HEK293 (cell line): ENCODE measurements at regions not wholly inside any gene's neighbourhood (a gene's known extent, or its start where the extent isn't known, plus 50 kb on each side); places are given as distances from the start of the nearest gene placed in this dataset.

ENCODE experiments used
- CTCF ChIA-PET: fragments of 350-600 bp; formaldehyde crosslinking; extraction: SDS; loops from one replicate; lab custom pipeline; 2021; ENCODE audit warnings: antibody characterized with exemption; lab: Yijun Ruan, JAX
- POLR2A ChIA-PET: fragments of 300-600 bp; formaldehyde crosslinking; extraction: SDS; loops from one replicate; lab custom pipeline; 2020; ENCODE audit warnings: antibody characterized with exemption, inconsistent platforms; lab: Yijun Ruan, JAX
- H3K27ac ChIP-seq: fragments of 200-500 bp; sonication (Bioruptor generic); 2 replicates; pipeline ENCODE4 v1.5.1; 2014; ENCODE audit warnings: low read depth, low read length, control low read depth, inconsistent platforms; ENCODE audit errors: extremely low read depth
- H3K36me3 ChIP-seq, 2 experiments: fragments of 200-500 bp in 1 of 2; sonication (Bioruptor generic) in 1 of 2; 1 replicate in 1 of 2; 2 replicates in 1 of 2; pipeline ENCODE4 v1.5.1; 2014 to 2017; ENCODE audit warnings: inconsistent platforms in 2 of 2, low read length in 2 of 2; ENCODE audit not compliant: control insufficient read depth in 2 of 2, insufficient read depth in 1 of 2
- H3K4me1 ChIP-seq: fragments of 200-500 bp; sonication (Bioruptor generic); 2 replicates; pipeline ENCODE4 v1.5.1; 2014; ENCODE audit warnings: mild to moderate bottlenecking, low read length, inconsistent platforms; ENCODE audit not compliant: control insufficient read depth, insufficient read depth
- H3K4me3 ChIP-seq: 2 replicates; pipeline ENCODE4 v1.5.1; 2011; ENCODE audit warnings: low read depth, mild to moderate bottlenecking, control low read depth, low read length, moderate library complexity
- H3K9me3 ChIP-seq: fragments of 200-500 bp; sonication (Bioruptor generic); 2 replicates; pipeline ENCODE4 v1.5.1; 2014; ENCODE audit warnings: low read depth, low read length, inconsistent platforms; ENCODE audit not compliant: control insufficient read depth, insufficient read depth
- FEZF1 ChIP-seq: fragments of 450-650 bp; formaldehyde crosslinking; IDR thresholded peaks from 2 replicates; pipeline ENCODE4 v1.5.1; 2016; ENCODE audit warnings: missing biosample characterization, missing genetic modification characterization
- GLI2 ChIP-seq: fragments of 450-650 bp; formaldehyde crosslinking; IDR thresholded peaks from 2 replicates; pipeline ENCODE4; 2017; ENCODE audit warnings: missing biosample characterization, missing genetic modification characterization, low read depth, borderline replicate concordance
- GLIS2 ChIP-seq: fragments of 450-650 bp; formaldehyde crosslinking; IDR thresholded peaks from 2 replicates; pipeline ENCODE4 v1.5.1; 2016; ENCODE audit warnings: missing biosample characterization, missing genetic modification characterization
- OVOL3 ChIP-seq: fragments of 450-650 bp; formaldehyde crosslinking; IDR thresholded peaks from 2 replicates; pipeline ENCODE4 v1.5.1; 2016; ENCODE audit warnings: missing biosample characterization, missing genetic modification characterization
- SALL2 ChIP-seq: fragments of 450-650 bp; formaldehyde crosslinking; IDR thresholded peaks from 2 replicates; pipeline ENCODE4 v1.5.0; 2017; ENCODE audit warnings: missing biosample characterization, mild to moderate bottlenecking, missing genetic modification characterization, borderline replicate concordance
- ZBTB6 ChIP-seq: fragments of 450-650 bp; formaldehyde crosslinking; IDR thresholded peaks from 2 replicates; pipeline ENCODE4 v1.5.1; 2017; ENCODE audit warnings: missing biosample characterization, missing genetic modification characterization
- ZBTB7A ChIP-seq: fragments of 450-650 bp; formaldehyde crosslinking; IDR thresholded peaks from 2 replicates; pipeline ENCODE4 v1.5.1; 2016; ENCODE audit warnings: low read depth, missing biosample characterization, missing genetic modification characterization
- ZNF121 ChIP-seq: fragments of 450-650 bp; formaldehyde crosslinking; IDR thresholded peaks from 2 replicates; pipeline ENCODE4 v1.5.1; 2016; ENCODE audit warnings: missing biosample characterization, missing genetic modification characterization
- ZNF132 ChIP-seq: fragments of 450-650 bp; formaldehyde crosslinking; IDR thresholded peaks from 2 replicates; pipeline ENCODE4 v1.5.1; 2017; ENCODE audit warnings: missing biosample characterization, missing genetic modification characterization, borderline replicate concordance
- ZNF174 ChIP-seq: fragments of 450-650 bp; formaldehyde crosslinking; IDR thresholded peaks from 2 replicates; pipeline ENCODE4 v1.5.0; 2017; ENCODE audit warnings: missing biosample characterization, mild to moderate bottlenecking, missing genetic modification characterization
- ZNF239 ChIP-seq: fragments of 450-650 bp; formaldehyde crosslinking; IDR thresholded peaks from 2 replicates; pipeline ENCODE4 v1.5.1; 2016; ENCODE audit warnings: missing biosample characterization, missing genetic modification characterization
- ZNF24 ChIP-seq: fragments of 450-650 bp; formaldehyde crosslinking; IDR thresholded peaks from 2 replicates; pipeline ENCODE4 v1.5.1; 2016; ENCODE audit warnings: missing biosample characterization, missing genetic modification characterization
- ZNF280C ChIP-seq: fragments of 450-650 bp; formaldehyde crosslinking; IDR thresholded peaks from 2 replicates; pipeline ENCODE4 v1.5.1; 2016; ENCODE audit warnings: missing biosample characterization, missing genetic modification characterization
- ZNF324 ChIP-seq: fragments of 450-650 bp; formaldehyde crosslinking; IDR thresholded peaks from 2 replicates; pipeline ENCODE4 v1.5.1; 2016; ENCODE audit warnings: missing biosample characterization, missing genetic modification characterization
- ZNF394 ChIP-seq: fragments of 450-650 bp; formaldehyde crosslinking; IDR thresholded peaks from 2 replicates; pipeline ENCODE4 v1.5.1; 2016; ENCODE audit warnings: missing biosample characterization, missing genetic modification characterization, mild to moderate bottlenecking, moderate library complexity, borderline replicate concordance
- ZNF544 ChIP-seq: fragments of 450-650 bp; formaldehyde crosslinking; IDR thresholded peaks from 2 replicates; pipeline ENCODE4 v1.5.0; 2017; ENCODE audit warnings: missing biosample characterization, missing genetic modification characterization
- ZNF580 ChIP-seq: fragments of 450-650 bp; formaldehyde crosslinking; IDR thresholded peaks from 2 replicates; pipeline ENCODE4 v1.5.1; 2016; ENCODE audit warnings: missing biosample characterization, missing genetic modification characterization
- ZNF660 ChIP-seq: fragments of 450-650 bp; IDR thresholded peaks from 2 replicates; pipeline ENCODE4 v1.5.1; 2018; ENCODE audit warnings: missing biosample characterization, mild to moderate bottlenecking, missing genetic modification characterization
- ZNF837 ChIP-seq: fragments of 450-650 bp; formaldehyde crosslinking; IDR thresholded peaks from 2 replicates; pipeline ENCODE4 v1.5.1; 2016; ENCODE audit warnings: missing biosample characterization, missing genetic modification characterization
- ZSCAN4 ChIP-seq: fragments of 450-650 bp; formaldehyde crosslinking; IDR thresholded peaks from 2 replicates; pipeline ENCODE4 v1.5.1; 2017; ENCODE audit warnings: missing biosample characterization, missing genetic modification characterization

GRCh38 chr15:99873451-99873850 is 140.2 kb upstream of the LYSMD4 start (continued):
- TF ChIP-seq ZNF132 (tag by site-specific recombination) (no peak), ZNF174 (no peak), ZNF837 (tag by site-specific recombination) (no peak)

- POLR2A ChIA-PET = no interaction called here
- Histone ChIP-seq H3K4me3 (no peak overlapping the region), H3K4me1 (no peaks in the 10 kb centered on the region), H3K9me3 (no peaks in the 10 kb centered on the region), H3K36me3 (no peaks in the 10 kb centered on the region), H3K27ac (no peak overlapping the region)
- TF ChIP-seq OVOL3 (tag by site-specific recombination) (no peak), ZNF239 (no peak), FEZF1 (no peak), ZNF280C (tag by site-specific recombination) (no peak), ZBTB6 (tag by site-specific recombination) (no peak), ZNF121 (tag by site-specific recombination) (no peak), ZNF24 (tag by site-specific recombination) (no peak), GLIS2 (tag by site-specific recombination) (no peak), ZBTB7A (tag by site-specific recombination) (no peak), ZNF580 (tag by site-specific recombination) (no peak), SALL2 (tag by site-specific recombination) (no peak), ZNF660 (tag by site-specific recombination) (no peak), ZNF324 (no peak), GLI2 (no peak)
- CTCF ChIA-PET = no interaction called here
These were observed 130.4 kb upstream of the LYSMD4 start for GRCh38 chr15:99863550-99864198.

GRCh38 chr15:99857836-99858235 is 124.6 kb upstream of the LYSMD4 start:
- CTCF ChIA-PET = no interaction called here
- Histone ChIP-seq H3K9me3 (no peaks in the 10 kb centered on the region), H3K36me3 (no peaks in the 10 kb centered on the region), H3K27ac (no peak overlapping the region), H3K4me1 (no peaks in the 10 kb centered on the region), H3K4me3 (no peak overlapping the region)
- POLR2A ChIA-PET = no interaction called here
- TF ChIP-seq ZNF544 = no peak
- no peak for TF ChIP-seq ZNF837 (tag by site-specific recombination)
- TF ChIP-seq ZSCAN4 (tag by site-specific recombination) = no peak
- TF ChIP-seq ZNF394 (tag by site-specific recombination) = no peak
